HuH-7 (cell line): ENCODE measurements at regions not wholly inside any gene's neighbourhood (a gene's known extent, or its start where the extent isn't known, plus 50 kb on each side); places are given as distances from the start of the nearest gene placed in this dataset.

Experiments
- DNase-seq: peaks from one replicate; pipeline ENCODE4 v3.0.0; 2011; ENCODE audit warnings: low spot score

DNA sequence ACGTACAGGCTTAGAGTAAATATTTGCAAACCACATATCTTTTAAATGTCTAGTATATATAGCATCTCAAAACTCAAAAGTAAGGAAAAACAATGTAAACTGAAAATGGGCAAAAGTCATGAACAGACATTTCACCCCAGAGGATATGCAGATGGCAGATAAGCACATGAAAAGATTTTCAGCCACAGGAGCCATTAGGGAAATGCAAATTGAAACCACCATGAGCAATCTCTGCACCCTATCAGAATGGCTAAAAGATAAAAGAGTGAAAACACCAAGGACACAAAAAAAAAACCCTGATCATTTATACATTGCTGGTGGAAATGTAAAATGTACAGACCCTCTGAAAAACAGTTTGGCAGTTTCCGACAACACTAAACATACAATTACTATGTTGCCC lies 292.7 kb downstream of the ZNF516 start:
- DNase-seq = no peak

DNA sequence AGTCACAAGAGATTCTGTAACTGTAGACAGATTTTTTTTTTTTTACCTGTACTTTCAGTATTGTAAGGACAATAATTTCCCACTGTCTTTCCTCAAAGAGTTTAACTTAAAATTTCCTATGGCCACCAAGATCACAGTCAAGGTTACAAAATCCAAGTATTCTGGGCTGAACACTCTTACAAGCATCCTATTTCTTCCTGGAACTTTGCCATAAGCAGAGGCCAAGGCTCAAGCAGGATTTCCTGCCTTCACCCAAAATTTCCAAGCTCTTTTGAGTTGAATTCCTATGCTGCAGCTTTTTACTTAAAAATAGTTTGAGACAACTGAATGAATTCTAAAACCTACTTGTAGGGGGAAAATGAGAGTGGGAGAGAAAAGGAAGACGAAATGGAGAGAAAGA lies 299.4 kb downstream of the ZNF516 start:
- DNase-seq = no peak

DNA sequence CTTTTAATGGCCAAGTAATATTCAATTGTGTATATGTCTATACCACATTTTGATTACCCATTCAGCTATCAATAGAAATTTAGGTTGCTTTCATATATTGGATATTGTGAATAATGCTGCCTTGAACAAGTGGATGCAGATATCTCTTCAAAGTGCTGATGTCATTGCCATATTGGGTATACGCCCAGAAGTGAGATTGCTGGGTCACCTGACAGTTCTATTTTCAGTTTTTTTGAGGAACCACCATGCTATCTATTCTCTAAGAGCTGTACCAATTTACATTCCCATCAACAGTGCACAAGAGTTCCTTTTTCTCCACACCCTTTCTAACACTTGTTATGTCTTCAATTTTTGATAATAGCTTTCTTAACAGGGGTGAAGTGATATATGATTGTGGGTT lies 306.9 kb downstream of the ZNF516 start:
- DNase-seq = no peak

DNA sequence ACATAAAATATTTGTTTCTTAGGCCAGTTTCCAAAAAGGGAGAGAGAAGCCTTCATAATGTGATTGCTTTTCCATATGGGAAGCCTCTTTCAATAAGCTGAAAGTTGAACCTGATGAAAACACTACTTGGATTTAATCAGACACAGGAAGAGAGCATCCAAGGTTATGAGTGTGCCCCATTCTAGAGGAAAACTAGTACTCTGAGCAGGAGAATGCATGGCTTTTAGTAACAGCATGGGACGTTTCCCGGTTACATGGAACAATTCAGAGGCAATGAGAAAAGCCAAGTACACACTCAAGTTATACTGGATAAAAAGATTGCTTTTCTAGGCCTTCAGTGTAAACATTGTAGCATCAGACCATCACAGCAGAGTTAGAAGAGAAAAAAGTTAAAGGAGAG lies 315.8 kb downstream of the ZNF516 start:
- no peak for DNase-seq

DNA sequence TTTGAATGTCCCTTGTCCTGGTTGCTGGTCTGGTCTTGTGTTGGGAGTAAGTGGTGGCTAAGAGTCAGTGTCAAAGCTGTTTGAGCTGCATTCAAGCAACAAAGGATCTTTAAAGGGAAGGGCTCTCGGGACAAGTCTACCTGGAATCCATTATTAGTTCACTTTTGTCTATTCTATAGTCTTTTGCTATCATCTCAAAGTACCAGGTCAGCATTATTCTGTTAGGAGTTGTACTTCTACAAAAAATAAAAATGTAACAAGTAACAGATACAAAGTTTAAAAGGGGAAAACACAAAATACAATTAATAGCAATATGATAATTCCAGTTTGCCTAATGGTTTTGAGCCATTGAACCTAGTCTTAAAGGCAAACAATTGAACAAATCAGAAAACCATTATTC lies 317.9 kb downstream of the ZNF516 start:
- DNase-seq = no peak

DNA sequence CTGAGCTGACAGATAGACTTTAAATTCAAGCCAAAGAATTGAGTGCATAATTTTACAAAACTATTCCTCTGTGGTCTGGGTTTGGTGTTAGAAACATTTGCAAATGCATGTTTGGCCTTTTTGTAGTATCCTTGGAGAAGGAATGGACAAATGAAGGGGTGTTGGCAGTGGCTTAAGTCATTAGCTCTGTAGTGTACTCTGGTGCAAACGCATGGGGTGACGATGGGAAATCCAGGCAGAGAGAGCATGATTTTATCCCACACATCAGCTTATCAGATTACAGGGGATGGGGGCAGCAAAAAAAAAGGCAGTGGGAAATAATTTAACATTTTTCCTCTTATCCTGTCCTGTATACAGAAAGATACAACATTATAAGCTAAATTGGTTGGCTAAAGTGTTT lies 320.6 kb downstream of the ZNF516 start:
- no peak for DNase-seq

DNA sequence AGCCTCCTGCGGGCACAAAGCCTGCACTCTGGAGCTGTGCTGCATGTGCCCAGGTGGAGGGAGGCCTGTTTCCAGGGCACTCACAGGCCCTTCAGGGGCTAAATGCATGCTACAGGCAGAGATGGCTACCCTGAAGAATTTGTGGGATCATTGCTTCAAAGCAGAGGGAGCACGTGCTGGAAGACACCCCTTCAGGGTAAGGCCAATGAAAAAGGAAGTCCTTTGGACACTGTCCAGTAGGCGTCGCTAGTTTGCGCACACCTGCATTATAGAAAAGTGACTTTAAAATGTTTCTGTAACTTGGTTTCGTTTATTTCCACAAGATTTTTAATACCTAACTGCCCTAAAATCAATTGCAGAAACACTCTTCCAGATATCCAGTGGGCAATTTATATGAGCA lies 325.3 kb downstream of the ZNF516 start:
- DNase-seq = no peak

DNA sequence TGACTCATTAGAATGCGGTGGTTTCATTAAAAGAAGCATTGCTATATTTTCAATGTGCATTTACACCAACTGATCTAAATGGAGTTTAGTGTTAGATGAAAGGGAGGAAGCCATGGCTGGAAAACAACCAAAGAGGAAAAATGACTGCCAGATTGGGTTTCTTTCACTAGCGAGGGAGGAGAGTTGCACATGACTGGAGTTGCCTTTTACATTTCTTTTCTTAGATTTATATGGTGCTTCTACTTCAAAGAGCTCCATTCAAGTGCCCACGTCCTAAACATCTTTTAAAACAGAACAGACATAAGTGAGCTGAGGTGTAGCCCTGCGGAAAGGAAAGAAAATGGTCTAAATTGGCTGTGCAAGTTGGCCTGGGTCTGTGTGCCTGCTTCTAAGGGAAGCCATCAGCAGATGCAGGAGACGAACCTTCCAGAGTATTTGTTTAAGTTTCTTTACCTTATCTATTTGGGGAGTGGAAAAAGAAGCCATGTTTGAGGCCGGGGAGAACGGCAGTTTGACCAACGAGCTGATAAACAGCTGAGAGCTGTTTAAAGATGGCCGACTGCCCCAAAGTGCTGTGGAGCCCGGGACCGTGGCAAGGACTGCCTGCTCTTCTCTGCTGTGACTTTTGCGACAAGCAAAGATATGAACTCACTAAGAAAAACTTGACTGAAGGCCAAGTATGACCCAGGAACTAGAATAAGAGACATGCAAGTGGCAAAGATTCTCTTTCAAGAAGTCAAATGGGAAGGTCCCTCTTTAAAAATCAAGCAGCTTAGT lies 327.0 kb downstream of the ZNF516 start:
- no peak for DNase-seq

DNA sequence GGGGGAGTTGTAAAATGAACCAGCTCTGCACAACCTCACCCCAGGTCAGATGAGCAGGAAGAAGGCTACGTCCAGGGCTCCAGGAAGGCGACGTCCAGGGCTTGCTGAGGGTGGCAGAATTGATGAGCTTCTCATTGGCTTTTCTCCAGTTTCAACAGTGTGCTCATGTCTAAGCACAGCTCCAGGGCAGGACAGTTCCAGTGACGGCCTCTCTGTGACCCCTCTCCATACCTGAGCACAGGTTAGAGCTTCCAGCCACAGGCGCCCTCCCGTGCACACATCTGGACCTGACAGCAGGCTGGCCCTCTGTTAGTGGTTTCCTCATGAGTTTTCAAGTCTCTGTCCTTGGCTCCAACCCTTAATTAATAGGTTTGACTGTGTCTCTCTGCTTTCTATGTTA lies 327.6 kb downstream of the ZNF516 start:
- DNase-seq = no peak

DNA sequence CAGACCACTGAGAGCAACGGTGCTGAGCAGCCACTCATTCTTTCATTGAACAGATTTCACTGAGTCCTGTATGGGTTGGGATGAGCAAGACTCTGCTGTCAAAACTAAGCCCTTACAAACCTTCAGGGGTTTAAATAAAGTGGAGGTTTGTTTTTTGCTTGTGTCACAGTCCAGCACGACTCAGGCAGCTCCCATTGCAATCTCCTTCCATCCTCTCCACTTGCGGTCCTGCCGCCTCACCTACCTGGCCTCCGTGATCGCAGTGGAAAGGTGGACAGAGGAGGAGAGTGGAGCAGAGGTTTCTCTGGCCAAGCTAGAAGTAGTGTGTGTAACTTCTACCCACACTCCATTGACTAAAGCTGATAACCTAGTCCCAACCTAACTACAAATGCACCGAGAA lies 332.2 kb downstream of the ZNF516 start:
- no peak for DNase-seq

DNA sequence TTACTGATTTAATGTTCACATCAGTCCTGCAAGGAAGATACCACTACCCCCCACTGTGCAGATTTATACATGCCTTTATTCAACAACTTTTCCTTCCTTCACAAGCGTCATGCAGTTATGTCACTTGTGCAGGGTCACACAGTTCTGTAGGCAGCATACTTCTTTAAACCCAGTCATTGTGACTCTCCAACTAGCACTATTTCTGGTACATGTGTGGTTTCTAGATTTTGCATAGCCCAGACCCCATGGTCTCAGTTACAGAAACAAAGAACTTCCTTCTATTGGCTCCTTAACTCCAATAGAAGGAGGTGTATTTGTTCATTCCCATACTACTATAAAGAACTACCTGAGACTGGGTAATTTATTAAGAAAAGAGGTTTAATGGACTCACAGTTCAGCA lies 333.1 kb downstream of the ZNF516 start:
- no peak for DNase-seq

DNA sequence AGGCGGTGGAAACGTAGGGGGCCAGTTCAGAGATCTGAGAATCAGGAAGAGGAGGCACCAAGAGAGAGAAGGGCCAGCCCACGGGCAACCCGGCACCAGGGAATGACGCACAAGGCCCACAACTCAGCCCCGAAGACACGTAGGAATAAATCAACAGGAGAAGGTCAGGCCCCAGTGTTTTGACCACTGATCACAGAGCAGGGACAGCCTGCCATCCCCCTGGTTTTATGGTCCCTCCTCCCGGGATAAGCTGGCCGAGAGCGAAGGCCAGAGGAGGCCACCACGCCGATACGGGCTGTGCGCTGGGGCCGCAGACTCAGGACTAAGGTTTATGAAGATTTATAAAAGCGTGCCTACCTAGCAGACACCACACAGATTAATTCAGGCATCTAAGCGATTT lies 341.4 kb downstream of the ZNF516 start:
- no peak for DNase-seq

DNA sequence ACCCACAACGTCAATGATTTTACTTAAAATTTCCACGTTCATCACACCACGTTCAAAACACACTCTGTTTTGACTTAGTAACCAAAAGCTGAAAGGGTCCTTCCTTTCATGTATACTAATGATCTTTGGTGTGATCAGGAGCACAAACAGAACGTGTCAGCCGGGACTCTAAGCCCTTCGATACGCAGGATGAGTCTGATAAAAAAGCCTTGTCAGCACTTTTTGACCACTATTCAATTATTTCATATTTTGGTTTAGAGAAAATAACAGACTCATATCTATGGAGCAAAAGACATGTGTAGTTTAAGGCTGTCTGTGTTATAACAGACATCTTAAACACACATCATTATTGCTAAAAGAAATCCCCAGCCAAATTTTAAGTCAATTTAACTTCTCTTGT lies 345.3 kb downstream of the ZNF516 start:
- DNase-seq = no peak

DNA sequence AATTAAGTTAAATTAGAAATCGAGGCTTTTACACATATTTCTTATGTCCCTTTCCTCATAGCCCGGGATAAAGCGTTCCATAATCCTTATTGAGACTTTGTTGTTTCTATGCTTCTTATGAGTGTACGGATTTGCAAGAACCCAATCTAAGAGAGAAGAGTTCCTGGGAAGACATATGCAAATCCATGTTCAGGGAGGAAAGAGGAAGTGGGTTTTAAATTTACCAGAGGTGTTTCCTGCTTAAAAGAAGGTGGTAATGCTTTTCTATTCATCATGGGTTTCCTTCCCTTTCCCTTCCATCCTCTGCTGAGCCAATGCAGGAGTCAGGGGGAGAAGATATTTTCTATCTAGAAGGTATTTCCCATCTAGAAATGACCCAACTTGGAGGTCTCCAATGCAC lies 345.8 kb downstream of the ZNF516 start:
- DNase-seq = no peak

DNA sequence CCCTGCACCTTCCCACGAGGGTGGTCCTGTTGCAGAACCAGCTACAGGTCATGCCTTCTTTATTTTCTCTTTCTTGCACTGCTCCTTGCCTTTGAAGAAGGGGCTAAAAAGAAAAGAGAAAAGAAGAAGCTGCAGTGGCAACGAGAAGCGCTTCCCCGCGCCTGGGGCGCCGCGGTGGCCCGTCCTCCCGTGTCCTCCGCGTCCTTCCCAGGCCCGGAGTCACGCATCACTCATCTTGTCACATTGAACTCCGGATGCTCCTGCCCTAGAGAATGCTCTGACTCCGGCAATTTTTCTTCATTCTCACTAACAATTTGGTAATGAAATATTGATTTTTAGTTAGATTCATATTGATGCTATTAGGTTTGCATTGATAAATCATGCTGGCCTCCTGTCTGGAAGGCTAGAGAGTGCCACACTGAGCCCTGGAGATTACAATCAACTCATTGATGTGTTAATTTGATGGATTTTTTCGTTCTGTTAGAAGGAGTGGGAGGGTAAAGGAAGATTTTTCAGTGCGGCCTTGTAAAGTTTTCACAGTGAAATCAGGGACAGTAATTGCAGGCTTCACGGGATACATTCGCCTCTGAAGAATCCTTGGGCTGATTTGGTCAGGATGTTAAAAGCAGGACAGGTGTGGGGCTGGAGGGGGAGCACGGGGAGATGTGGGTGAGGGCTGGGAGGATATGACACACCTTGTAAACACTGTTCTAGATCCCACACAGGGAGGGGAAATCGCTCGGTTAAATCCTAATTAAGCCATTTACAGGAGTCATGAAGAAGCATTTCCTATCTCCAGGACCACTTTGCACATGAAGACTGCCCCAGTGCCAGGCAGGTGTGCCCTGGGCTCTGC lies 349.3 kb downstream of the ZNF516 start:
- DNase-seq = no peak

DNA sequence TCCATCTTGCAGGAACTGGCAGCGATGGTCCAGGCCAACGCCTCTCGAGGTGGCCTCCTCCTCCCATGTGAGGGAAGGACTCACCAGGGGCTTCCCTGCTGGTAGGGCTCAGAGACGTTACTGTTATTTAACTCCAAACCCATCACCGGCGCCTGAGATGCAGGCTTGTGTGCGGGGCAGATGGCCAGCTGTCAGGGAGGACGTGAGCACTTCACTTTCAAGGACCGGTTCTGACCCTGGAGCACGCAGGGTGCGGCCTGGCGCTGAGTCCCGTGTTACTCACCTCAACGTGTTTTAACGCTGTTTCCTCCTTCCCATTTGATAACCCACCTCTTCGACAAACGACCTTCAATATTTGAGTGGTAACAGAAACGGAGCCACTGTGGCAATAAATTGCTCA lies 350.2 kb downstream of the ZNF516 start:
- no peak for DNase-seq

DNA sequence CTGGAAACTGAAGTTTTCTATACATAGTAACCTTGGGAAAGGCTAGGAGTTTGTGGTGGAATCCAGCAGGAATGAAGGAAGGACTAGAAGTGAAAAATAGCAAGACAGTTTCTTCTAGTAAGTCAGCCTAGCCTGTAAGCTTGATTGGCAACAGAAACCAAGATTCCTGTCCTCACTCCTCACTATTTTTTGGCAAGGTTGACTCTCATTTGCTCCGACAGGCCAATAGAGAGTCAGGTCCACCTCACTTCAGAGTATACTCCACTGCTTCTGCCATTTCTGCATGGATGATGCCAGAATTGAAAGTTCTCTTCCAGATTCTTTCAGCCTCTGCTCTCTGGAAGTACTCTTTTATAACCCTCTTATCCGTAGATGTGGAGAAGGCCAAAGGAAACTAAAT lies 352.4 kb downstream of the ZNF516 start:
- DNase-seq = no peak

DNA sequence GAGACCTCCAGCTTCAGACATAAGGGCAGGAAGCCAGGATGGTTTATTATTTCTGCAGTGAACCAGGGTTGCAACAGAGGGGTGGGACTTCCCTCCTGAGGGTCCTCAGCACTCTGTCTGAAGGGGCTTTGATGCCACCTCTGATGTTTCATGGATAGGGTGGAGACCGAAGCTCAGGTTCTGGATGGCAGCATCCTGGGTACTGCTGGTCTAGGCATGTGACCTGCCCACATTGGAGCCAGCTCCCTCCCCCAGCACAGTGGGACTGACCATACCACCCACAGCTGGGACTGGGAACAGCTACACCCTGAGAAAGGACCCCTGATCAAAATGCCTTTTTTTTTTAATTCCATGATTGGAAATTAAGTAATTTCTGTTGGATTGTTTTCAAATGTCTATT lies 355.2 kb downstream of the ZNF516 start:
- no peak for DNase-seq

DNA sequence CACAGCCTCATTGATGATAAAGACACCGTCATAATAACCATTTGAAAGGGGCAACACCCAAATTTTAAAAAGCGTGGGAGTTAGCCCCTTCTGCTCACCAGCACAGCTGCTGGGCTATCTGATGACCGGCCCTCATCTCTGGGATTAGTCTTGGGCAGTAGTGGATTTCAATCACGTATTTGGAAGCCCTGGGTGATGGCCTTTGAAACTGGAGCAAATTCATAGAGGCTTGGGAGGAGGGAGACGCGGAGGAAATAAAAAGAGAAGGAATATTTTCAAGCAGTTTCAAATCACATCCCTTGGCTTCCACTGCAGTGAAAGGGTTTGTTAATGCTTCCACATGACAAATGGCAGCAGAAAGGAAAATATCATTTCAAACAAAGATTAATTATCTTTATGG lies 357.8 kb downstream of the ZNF516 start:
- no peak for DNase-seq

DNA sequence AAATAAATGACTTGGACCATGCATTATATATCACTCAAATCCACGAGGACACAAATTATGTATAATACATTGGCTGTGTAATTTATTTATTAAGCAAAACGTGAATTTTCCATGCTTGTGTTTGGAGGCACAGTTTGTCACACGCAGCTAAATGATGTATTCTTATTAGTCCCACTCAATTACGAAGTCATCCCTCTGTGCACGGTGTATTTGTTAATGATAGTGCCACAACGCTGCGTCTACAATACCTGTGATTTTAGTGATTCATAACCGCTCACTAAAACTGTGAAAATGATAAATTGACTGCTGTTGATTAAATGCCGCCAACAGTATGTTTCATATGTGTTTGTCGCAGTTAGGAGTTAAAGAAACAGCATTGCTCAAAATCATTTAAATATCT lies 358.3 kb downstream of the ZNF516 start:
- no peak for DNase-seq

DNA sequence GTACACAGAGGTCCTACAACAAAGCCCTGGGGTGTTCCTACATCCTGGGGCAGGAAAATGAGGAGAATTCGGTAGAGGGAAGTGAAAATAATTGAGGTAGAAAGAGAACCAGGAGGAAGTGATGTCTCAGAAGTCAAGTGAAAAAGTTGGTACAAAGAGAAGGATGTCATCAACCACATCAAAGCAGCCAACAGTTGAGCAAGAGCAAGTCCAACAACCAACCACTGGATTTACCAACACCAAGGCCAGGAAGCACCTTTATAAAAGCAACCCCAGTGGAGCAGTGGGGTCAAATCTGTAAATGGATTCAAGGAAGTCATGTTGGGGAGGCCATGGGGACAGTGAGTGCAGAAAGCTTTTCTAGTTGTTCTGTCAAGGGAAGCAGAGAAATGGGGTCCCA lies 360.4 kb downstream of the ZNF516 start:
- no peak for DNase-seq

DNA sequence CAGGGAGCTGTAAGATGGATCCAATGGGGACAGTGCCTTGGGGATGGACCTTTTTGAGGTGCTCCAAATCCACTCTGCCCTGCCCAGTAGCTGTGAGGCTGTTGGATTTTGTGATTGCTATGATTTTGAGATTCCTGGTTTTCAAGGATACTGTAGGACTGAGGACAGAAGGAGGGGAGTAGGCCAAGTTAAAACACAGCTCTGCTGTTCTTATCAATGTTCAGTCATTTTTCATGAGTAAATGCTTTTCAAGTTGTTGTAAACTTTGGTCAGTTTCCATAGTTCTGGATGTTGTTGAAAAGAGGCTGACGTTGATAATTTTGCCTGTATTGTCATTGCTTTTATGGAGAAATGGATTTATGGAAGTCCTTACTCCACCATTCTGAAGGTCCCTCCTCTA lies 361.2 kb downstream of the ZNF516 start:
- no peak for DNase-seq

DNA sequence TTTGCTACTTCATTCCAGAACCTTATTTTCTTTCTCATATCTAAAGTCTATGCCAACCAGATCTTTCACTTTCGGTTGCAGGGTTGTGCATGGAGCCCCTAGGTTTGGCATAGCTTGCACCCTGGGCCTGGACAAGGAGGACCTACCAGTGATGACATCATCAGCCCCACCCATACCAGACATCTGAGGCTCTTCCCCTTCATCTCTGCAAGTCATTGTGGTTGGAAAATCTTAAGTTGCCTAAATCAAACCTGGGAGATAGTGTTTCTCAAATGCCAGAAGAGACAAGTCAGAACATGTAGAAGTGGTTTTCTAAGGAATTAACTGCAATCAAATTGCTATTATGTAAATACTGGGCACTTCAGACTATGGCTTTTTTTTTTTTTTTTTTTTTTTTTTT lies 363.3 kb downstream of the ZNF516 start:
- no peak for DNase-seq

DNA sequence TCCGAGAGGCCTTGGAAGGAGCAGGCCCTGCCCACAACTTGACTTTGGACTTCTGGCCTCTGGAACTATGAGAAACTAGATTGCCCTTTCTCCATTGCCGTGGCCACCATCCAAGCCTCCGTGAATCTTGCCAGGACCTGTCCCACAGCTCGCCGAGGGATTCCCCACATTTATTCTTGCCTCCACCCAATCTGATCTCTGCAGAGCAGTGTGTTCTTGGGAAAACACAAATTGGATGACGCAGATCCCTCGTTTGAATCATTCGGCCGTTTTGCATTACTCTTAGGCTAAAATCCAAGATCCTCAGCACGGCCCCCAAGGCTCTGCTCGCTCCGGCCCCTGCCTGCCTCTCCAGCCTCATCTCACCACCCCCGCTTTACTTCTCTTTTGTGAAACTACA lies 364.2 kb downstream of the ZNF516 start:
- no peak for DNase-seq
